Ishikawa (cell line): ENCODE measurements at regions not wholly inside any gene's neighbourhood (a gene's known extent, or its start where the extent isn't known, plus 50 kb on each side); places are given as distances from the start of the nearest gene placed in this dataset.

Experiments
- CEBPB ChIP-seq: IDR thresholded peaks from 2 replicates; pipeline ENCODE4 v1.6.1; 2012
- EGR1 ChIP-seq: IDR thresholded peaks from 2 replicates; pipeline ENCODE4 v1.6.1; 2012
- EP300 ChIP-seq: IDR thresholded peaks from 2 replicates; pipeline ENCODE4 v1.6.1; 2012; ENCODE audit warnings: borderline replicate concordance
- REST ChIP-seq: IDR thresholded peaks from 2 replicates; pipeline ENCODE4 v1.6.1; 2012; ENCODE audit warnings: low read depth, mild to moderate bottlenecking
- TAF1 ChIP-seq: IDR thresholded peaks from 2 replicates; pipeline ENCODE4 v1.6.1; 2012; ENCODE audit warnings: low read depth, mild to moderate bottlenecking

- no peak for TF ChIP-seq CEBPB
- TF ChIP-seq TAF1: no peak
- TF ChIP-seq EGR1: no peak
- no peak for TF ChIP-seq EP300
- no peak for TF ChIP-seq REST
Measured at GRCh38 chr10:111299037-111299436, 222.2 kb downstream of the ADRA2A start.
